ENCODE measurements at regions not wholly inside any gene's neighbourhood (a gene's known extent, or its start where the extent isn't known, plus 50 kb on each side); places are given as distances from the start of the nearest gene placed in this dataset.
"Not testable (repeated sequence)": the region's sequence is repeated elsewhere in the genome, so short reads cannot be mapped to it uniquely, and the experiment has no call there.

DNA sequence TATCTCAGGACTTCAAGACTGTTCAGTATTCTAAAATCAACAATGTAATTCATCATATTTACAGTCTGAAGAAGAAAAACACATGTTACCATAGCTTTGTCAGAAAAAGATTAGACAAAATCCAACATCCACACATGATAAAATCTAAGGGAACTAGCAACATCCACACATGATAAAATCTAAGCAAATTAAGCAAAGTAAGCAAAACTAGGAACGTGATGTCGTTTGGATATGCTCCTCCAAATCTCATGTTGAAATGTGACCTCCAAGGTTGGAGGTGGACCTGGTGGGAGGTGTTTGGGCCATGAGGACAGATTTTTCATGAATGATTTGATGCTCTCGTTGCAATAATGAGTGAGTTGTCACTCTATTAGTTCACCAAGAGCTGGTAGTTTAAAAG lies 717.3 kb upstream of the HS6ST1 start:
- no peak for DNase-seq (ENCODE audit: low read depth in 2 of 2, low spot score in 1 of 2)

DNA sequence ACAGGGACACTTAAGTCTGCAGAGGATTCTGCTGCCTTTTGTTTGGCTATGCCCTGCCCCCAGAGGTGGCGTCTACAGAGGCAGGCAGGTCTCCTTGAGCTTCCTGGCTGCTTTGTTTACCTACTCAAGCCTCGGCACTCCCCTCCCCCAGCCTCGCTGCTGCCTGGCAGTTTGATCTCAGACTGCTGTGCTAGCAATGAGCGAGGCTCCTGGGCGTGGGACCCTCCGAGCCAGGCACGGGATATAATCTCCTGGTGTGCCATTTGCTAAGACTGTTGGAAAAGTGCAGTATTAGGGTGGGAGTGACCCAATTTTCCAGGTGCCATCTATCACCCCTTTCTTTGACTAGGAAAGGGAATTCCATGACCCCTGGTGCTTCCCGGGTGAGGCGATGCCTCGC lies 725.0 kb upstream of the HS6ST1 start:
- DNase-seq (ENCODE audit: low read depth in 2 of 2, low spot score in 1 of 2), result not testable (repeated sequence)

DNA sequence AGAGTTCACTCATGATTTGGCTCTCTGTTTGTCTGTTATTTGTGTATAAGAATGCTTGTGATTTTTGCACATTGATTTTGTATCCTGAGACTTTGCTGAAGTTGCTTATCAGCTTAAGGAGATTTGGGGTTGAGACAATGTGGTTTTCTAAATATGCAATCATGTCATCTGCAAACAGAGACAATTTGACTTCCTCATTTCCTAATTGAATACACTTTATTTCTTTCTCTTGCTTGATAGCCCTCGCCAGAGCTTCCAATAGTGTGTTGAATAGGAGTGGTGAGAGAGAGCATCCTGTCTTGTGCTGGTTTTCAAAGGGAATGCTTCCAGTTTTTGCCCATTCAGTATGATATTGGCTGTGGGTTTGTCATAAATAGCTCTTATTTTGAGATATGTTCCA lies 727.8 kb upstream of the HS6ST1 start:
- not testable (repeated sequence) for DNase-seq (ENCODE audit: low read depth in 2 of 2, low spot score in 1 of 2)

DNA sequence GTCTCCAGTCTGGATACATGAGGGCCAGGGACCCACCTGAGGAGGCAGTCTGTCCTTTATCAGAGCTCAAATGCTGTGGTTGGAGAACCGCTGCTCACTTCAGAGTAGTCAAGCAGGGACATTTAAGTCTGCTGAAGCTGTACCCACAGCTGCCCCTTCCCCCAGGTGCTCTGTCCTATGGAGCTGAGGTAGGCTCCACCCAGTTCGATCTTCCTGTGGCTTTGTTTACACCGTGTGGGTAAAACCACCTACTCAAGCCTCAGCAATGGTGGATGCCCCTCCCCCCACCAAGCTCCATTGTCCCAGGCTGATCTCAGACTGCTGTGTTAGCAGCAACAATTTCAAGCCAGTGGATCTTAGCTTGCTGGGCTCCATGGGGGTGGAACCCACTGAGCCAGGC lies 731.4 kb upstream of the HS6ST1 start:
- no peak for DNase-seq (ENCODE audit: low read depth in 2 of 2, low spot score in 1 of 2)

DNA sequence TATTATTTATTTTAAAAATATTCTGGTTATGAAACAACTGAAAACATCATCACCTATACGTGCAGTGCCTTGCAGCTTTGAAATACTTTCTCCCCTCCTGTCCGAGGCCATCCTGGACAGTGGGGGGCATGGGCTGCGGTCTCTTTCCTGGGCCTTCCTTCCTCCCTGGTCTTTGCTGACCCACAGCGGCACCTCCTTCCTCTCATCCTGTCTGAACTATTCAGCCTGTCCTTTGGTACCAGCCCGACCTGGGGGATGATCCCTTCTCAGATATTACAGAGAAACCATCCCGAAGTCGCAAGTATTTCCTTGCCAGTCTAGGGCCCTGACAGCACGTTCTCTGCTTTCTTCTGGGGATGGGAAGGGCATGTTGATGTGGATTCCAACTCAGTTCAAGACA lies 736.6 kb upstream of the HS6ST1 start:
- no peak for DNase-seq (ENCODE audit: low read depth in 2 of 2, low spot score in 1 of 2)

DNA sequence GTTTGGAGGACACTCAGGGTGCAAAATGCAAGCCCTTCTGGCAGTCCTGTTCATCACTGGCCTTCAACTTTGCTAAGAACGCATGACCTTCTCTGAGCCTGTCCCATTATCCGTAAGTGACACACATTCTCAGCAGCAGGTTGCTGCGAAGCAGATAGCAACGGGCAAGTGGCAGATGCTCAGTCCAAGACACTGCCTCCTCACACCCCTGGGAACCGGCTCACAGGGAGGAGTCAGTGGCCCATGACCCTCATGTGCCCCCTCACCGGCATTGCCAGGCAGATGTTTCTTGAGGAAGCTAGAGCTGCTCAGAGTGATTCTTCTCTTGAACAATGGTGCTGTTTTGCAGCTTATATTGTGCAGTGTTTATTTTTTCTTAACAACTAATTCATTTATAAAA lies 737.2 kb upstream of the HS6ST1 start:
- DNase-seq (ENCODE audit: low read depth in 2 of 2, low spot score in 1 of 2), result no peak

GRCh38 chr2:129056309-129056958 lies 737.8 kb upstream of the HS6ST1 start:
- no peak for DNase-seq (ENCODE audit: low read depth in 2 of 2, low spot score in 1 of 2)

- DNase-seq (ENCODE audit: low read depth in 2 of 2, low spot score in 1 of 2), result no peak
These were observed 738.3 kb upstream of the HS6ST1 start for GRCh38 chr2:129056959-129057317.

DNA sequence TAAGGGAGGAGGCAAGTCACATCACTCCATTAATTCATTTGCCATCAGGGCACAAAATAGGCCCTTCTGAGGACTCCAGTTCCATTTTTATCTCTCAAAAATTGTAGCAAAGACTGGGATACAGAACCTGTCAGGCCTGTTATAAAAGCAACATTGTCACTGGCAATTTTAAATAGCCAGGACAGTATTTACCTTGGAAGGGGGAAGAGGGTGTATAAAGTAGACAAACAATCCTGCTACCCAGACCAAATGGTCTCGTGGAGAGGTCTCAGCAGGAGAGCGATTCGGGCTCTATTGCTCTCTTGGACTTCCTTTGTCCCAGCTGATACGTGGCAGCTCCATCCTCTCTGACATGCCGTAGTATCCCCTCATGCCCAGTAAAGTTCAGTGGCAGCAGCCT lies 740.3 kb upstream of the HS6ST1 start:
- DNase-seq (ENCODE audit: low read depth in 2 of 2, low spot score in 1 of 2), result no peak

GRCh38 chr2:129059476-129059875 lies 740.8 kb upstream of the HS6ST1 start:
- DNase-seq (ENCODE audit: low read depth in 2 of 2, low spot score in 1 of 2), result no peak

GRCh38 chr2:129061069-129061768 lies 742.6 kb upstream of the HS6ST1 start:
- DNase-seq (ENCODE audit: low read depth in 2 of 2, low spot score in 1 of 2), result no peak

- no peak for DNase-seq (ENCODE audit: low read depth in 2 of 2, low spot score in 1 of 2)
These were observed 743.1 kb upstream of the HS6ST1 start for GRCh38 chr2:129061769-129062121.

DNA sequence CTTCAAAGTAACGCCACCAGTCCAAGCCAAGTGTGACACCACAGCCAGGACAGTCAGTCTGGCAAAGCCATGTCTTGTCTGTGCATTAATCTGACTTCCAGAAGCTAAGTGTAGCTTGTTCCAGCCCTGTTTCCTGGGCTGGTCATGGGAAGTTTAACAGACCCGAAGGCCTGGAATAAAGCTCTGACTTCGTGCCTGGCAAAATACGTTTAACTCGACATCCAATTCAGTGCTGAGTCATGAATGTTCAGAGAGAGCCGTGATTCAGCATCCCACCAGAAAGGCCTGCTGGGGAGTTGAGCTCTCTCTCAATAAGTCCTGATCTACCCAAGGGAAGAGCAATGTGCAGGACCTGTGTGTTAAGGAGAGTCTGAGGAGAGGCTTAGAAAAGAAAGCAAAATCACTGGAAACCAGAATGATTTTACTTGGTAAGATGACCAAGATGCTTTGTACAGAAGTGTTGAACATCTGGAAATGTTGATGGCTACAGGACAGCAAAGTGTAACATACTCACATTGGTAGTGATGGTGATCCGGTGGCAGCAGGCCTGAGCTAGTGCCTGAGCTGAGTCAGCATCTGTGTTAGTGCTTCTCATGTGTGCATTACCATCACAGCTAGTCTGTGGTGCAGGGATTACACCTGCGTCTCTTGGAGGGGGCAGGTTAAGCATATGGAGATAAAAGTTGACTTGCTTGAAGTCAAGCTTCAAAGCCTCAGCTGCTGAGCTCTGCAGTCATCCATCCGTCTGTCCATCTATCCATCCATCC lies 743.7 kb upstream of the HS6ST1 start:
- DNase-seq (ENCODE audit: low read depth in 2 of 2, low spot score in 1 of 2), result no peak

DNA sequence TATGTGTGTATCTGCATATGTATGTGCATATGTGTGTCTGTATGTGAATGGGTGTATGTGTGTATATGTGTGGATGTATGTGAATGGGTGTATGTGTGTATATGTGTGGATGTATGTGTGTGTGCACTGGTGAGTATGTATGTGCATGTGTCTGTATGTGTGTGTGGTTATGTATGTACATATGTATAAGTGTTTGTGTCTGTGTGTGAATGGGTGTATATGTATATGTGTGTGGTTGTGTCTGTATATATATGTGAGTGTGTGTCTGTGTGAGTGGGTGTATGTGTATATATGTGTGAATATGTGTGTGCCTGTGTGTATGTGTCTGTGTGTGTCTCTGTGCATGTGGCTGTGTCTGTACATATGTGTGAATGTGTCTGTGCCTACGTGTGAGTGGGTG lies 748.4 kb upstream of the HS6ST1 start:
- DNase-seq (ENCODE audit: low read depth in 2 of 2, low spot score in 1 of 2), result no peak

- DNase-seq (ENCODE audit: low read depth in 2 of 2, low spot score in 1 of 2), result no peak
These were observed 749.3 kb upstream of the HS6ST1 start for GRCh38 chr2:129067953-129068352.

DNA sequence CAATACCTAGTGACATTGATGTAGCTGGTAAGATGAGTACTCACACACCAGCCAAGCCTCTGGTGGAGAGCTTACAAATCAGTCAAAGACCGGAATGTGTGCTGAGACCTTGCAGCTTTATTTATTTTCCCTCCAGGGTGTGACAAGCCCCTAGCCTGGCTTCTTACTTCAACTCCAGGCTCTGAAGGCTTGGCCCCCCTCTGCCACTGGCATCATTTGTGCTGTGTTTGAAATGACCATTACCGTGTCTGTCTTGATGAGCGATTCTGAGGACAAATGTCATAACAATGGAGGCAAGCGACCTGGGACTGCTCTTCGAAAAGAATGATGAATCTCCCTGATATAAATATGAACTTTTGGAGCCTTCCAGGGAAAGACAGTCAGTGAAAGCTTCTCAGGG lies 749.9 kb upstream of the HS6ST1 start:
- no peak for DNase-seq (ENCODE audit: low read depth in 2 of 2, low spot score in 1 of 2)

GRCh38 chr2:129069875-129070594 lies 751.4 kb upstream of the HS6ST1 start:
- DNase-seq (ENCODE audit: low read depth in 2 of 2, low spot score in 1 of 2), result no peak

GRCh38 chr2:129070663-129071062 lies 752.0 kb upstream of the HS6ST1 start:
- DNase-seq (ENCODE audit: low read depth in 2 of 2, low spot score in 1 of 2), result no peak

- no peak for DNase-seq (ENCODE audit: low read depth in 2 of 2, low spot score in 1 of 2)
These were observed 752.9 kb upstream of the HS6ST1 start for GRCh38 chr2:129071531-129071930.

- DNase-seq (ENCODE audit: low read depth in 2 of 2, low spot score in 1 of 2), result no peak
These were observed 755.7 kb upstream of the HS6ST1 start for GRCh38 chr2:129074298-129074920.

- DNase-seq (ENCODE audit: low read depth in 2 of 2, low spot score in 1 of 2), result no peak
These were observed 759.9 kb upstream of the HS6ST1 start for GRCh38 chr2:129078548-129078947.
